ENCODE measurements at regions not wholly inside any gene's neighbourhood (a gene's known extent, or its start where the extent isn't known, plus 50 kb on each side); places are given as distances from the start of the nearest gene placed in this dataset.
"Not testable (repeated sequence)": the region's sequence is repeated elsewhere in the genome, so short reads cannot be mapped to it uniquely, and the experiment has no call there.

- DNase-seq (ENCODE audit: low spot score) (no peak), ATAC-seq (no peak)
Observed at GRCh38 chr18:47729356-47729755, 201.1 kb downstream of the SMAD2 start.

- ATAC-seq, result no peak
- DNase-seq (ENCODE audit: low spot score), result no peak
Observed at GRCh38 chr18:47728921-47729320, 201.5 kb downstream of the SMAD2 start.

DNA sequence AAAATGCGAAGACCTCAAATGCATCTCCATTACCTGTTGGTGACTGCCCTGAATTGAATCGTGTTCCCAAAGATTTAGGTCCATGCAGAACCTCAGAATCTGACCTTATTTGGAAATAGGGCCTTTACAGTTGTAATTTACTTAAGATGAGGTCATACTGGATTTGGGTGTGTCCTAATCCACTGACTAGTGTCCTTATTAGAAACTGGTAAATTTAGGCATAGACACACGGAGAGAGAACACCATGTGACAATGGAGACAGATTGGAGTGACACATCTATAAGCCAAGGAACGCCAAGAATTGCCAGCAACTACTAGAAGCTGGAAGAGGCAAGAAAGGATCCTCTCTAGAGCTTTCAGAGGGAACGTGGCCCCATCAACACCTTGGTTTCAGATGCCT, 203.1 kb downstream of the SMAD2 start:
- DNase-seq (ENCODE audit: low spot score), result no peak
- no peak for ATAC-seq

GRCh38 chr18:47726550-47726949, 203.9 kb downstream of the SMAD2 start:
- DNase-seq (ENCODE audit: low spot score) (no peak), ATAC-seq (no peak)

GRCh38 chr18:47725656-47726055, 204.8 kb downstream of the SMAD2 start:
- DNase-seq (ENCODE audit: low spot score) (no peak), ATAC-seq (no peak)

DNA sequence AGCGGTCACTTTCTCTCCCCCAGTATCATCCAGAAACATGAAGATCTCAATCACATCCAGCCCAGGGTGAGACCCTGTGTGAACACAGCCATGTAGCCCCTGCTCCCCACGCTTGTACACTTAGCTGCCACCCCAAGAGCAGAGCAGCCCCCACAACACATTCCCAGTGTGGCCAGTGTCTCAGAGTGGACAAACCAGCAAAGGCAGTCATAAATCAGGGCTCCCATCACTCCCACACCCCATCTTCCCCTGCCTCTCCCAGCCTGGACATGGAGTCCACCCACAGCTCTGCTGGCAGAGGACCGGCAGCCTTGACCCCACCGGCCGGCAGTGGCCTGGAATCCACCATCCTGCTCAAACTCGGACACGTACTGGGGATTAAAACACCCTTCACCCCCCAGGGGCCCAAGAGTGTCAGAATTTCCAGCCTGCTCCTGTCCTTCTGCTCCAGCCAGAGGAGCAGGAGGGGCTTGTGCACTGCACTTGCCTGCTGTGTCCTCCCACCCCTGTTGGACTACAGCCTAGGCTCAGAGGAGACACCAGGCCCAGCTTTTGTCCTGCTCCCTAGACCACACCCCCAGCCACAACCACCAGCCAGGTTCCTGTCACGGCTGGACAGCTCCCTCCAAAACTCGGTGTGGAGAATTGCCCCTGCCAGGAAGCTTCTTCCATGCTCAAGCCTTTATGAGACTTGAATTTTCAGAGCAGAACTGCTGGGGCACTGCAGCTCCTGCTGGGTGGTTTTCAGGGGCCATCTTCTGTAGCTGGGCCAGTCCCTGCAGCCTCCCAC, 206.1 kb downstream of the SMAD2 start:
- DNase-seq (ENCODE audit: low spot score) (no peak), ATAC-seq (no peak)

DNA sequence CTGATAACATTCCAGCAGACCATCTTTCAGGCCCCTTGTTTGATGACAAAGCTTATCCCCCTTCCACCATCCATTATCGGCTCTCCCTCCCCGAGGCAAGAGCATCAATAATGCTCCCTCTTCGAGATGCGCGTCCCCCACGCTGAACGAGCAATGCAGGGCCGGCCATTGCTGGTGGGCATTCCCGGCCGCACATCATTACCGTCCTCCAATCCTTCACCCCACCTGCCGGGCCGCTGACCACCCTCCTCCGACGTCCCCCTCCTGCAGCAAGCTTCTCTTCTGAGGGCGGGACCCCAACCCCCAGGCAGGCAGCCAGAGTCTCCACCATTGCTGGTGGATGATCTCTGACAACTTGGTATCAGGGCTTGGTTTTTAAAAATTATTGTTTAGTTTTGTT, 208.6 kb downstream of the SMAD2 start:
- ATAC-seq, result no peak
- no peak for DNase-seq (ENCODE audit: low spot score)

DNA sequence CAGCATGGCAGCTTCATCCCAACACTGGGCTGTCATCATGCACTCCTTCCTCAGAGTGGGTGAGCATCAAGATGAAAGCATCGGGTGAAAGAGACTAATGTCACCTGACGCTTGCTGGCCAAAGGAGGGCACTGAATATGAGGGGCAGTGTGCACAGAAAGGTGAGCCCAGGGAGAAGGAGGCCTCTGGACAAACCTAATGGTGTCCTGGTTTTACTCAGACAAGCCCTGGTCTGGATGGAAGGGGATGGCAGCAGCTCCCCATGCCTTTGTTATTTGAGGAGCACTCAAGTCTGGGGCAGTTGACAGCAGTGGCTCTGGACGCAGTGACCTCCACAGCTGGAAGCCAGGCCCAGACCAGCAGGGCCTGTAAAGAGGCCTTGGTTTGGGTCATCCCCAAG, 209.7 kb downstream of the SMAD2 start:
- ATAC-seq (no peak), DNase-seq (ENCODE audit: low spot score) (no peak)

- DNase-seq (ENCODE audit: low spot score) (no peak), ATAC-seq (no peak)
Observed at GRCh38 chr18:47719096-47719780, 211.2 kb downstream of the SMAD2 start.

DNA sequence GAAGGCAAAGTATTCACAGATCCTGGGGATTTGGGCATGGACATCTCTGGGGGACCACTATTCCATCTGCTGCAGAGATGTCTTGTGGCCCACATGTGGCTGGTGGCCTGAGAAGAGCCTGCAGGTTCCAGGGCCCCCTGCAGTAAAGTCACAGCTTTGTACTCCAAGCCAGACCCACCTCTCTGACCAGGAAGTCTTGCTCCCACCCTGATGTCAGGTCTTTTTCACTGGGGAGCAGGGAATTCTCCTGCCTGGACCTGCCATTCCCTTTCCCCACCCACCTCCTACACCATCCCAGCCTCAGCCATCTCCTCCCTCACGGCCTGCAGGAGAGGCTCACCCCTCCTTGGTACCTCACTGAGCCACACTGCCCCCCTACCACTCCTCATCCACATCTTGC, 211.8 kb downstream of the SMAD2 start:
- ATAC-seq (no peak), DNase-seq (ENCODE audit: low spot score) (no peak)

- no peak for DNase-seq (ENCODE audit: low spot score)
Observed at GRCh38 chr18:47717257-47717656, 213.2 kb downstream of the SMAD2 start.

GRCh38 chr18:47716632-47717185, 213.8 kb downstream of the SMAD2 start:
- ATAC-seq, result no peak
- no peak for DNase-seq (ENCODE audit: low spot score)

More at GRCh38 chr18:47717257-47717656, 213.2 kb downstream of the SMAD2 start:
- ATAC-seq, result no peak

DNA sequence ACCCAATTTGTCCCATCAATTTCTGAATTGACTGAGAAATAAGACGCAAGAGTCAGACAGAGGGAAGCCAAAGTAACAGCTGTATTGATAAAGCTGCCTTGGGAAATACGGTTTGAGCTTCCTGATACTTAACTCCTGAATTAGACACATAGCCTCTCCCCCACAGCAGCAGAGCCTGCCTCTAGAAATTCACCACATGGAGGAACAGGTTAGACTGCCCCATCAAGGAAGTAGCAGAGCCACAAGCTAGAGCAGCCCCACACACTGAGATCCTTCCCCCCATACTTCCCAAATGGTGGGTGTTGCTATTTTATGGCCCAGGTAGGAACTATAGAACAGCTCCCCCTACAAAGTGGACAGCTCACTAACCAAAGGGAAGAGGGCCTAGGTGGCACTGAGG, 220.0 kb downstream of the SMAD2 start:
- ATAC-seq (no peak), DNase-seq (ENCODE audit: low spot score) (no peak)

DNA sequence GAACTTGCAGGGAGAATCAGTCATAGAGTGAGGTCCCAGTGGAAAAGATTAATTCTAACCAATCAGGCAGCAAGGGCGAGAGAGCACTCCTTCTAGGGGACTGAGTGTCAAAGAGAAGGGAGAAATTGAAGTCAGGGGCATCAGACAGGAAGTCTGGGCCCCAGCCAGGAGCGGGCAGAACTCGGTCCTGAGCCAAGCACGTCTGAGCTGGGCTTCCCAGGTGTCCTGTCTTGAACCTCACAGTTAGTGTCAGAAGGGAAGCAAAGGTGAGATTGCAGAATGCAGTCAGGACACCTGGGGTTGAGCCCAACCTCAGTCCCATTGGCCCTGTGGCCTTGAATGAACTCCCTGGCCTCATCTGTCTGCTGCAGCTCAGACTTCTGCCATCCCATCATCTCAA, 220.9 kb downstream of the SMAD2 start:
- DNase-seq (ENCODE audit: low spot score) (no peak), ATAC-seq (no peak)

DNA sequence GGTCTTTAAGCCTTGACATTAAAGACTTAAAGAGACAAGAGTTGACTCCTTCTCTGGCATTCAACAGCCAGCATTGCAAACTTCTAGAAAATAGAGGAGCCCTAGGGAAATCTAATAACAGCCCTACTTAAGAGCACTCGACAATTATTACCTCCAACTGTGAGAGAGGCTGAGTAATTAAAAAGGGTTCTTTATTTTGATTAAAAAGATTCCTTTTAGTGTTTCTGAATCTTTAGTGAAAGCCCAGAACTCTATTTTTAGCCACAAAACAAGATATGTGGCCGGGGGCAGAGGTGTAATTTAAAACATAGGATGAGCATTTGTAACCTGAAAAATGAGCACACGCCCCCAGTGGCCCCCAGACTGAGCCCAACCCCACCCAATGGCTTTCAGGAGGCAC, 222.3 kb downstream of the SMAD2 start:
- no peak for DNase-seq (ENCODE audit: low spot score)
- ATAC-seq, result no peak

- DNase-seq (ENCODE audit: low spot score) (no peak), ATAC-seq (no peak)
Observed at GRCh38 chr18:47701134-47701533, 229.3 kb downstream of the SMAD2 start.

GRCh38 chr18:47696870-47697269, 233.6 kb downstream of the SMAD2 start:
- ATAC-seq (no peak), DNase-seq (ENCODE audit: low spot score) (no peak)

DNA sequence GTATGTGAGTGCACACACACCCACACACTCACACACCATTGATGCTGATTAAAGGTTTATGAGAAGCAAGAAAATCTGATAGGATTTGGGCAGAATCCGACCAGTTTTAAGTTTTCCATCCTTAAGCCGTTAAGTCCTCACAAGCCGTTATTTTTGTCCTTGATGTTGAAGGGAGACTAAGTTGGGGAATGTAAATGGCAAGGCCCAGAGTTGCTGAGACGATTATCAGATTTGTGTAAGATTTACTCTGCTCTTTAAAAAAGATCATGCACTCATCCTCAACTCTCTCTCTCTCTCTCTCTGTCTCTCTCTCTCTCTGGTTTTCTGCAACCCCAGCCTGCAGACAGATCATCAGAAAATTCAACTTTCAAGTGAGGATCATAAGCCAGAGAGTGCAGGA, 238.8 kb downstream of the SMAD2 start:
- ATAC-seq (no peak), DNase-seq (ENCODE audit: low spot score) (no peak)

DNA sequence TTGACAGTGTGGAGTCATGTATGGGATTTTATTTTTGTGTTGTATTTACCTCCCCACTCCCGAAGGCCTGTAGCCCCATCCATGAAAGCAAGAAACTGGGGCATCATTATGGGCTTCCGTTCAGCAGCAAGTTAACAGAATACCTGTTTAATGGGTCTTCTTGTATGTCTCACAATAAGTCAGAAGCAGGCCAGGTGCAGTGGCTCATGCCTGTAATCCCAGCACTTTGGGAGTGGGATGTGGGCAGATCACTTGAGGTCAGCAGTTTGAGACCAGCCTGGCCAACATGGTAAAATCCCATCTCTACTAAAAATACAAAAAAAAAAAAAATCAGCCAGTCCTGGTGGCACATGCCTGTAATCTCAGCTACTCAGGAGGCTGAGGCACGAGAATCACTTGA, 239.7 kb downstream of the SMAD2 start:
- ATAC-seq; DNase-seq (ENCODE audit: low spot score): not testable (repeated sequence)

DNA sequence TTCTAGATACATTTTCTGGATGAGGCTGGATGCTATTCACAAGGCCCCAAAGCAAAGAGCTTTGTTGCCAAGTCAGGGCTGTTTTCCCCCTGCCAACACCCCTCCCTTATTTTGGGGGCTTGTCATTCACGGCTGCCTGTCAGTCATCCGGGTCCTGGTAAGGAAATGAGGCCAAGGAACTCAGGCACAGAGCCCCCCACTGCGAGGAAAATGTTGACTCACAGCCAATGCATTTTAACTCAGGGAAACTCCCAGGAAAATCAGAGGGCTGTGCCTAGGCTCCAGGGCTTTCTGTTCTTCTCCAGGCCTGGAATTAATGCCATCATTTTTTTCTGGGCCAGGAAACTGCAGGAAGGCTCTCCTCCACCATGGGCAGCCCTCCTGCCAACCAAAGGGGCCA, 241.1 kb downstream of the SMAD2 start:
- ATAC-seq, result no peak

GRCh38 chr18:47686806-47687205, 243.7 kb downstream of the SMAD2 start:
- DNase-seq (ENCODE audit: low spot score) (no peak), ATAC-seq (no peak)

More for the DNA sequence above, 241.1 kb downstream of the SMAD2 start:
- DNase-seq (ENCODE audit: low spot score), result no peak

DNA sequence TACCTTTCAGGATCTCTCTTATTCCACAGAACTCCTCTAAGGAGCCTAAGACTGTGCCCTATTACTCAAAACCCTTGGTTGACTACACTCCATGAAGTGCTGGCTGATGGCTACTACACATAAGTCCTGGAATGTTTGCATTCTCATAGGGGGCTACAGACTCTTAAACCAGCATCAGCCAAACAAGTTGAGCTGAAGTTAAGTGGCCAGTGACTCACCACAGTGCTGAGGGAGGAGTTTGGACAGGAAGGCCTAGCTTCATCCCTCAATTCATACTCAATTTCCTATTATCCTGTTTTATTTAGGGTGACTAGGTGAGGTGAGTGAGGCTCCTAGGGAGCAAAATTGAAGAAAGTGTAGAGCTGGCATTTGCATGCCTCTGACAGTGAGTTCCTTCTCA, 246.7 kb downstream of the SMAD2 start:
- DNase-seq (ENCODE audit: low spot score), result no peak
- ATAC-seq, result no peak

Measured in left lobe of liver (tissue), 2 donors.